ENCODE measurements at regions not wholly inside any gene's neighbourhood (a gene's known extent, or its start where the extent isn't known, plus 50 kb on each side); places are given as distances from the start of the nearest gene placed in this dataset.

DNA sequence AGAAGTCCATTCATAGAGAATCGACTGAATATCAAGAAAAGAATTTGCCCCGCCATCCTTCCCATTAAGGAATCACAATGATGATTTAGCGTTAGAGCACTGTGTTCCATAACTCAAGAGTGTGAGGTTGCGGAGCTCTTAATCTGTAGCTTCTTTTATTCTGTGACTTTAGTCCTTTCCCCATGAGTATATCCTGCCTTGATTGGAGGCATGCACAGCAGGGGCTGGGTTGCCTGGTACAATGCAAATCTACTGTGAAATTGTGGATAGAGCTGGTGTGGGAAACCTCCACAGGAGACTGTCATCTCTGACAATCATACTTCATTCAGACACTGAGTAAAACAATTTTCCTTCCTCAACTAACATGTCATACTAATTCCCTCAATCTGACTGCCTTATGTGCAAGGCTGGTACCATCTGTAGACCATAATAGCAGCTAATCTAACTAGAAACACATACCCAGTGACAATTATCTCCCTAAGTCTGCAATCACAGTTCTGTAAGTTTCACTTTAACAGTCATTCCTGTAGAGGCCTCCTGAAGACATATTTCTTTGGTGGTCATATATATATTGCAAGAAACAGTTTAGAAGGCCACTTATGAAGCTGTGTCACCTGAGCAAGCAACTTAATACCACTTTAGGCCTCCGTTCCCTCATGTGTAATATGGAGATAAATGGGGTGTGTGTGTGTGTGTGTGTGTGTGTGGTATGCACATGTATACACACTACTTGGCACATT lies 355.2 kb upstream of the FAM241A start:
- Histone ChIP-seq H3K27me3 (ENCODE audit: insufficient read depth, low read length, poor library complexity) (peaks cover 4% of the 10 kb centered on the region), H3K4me2 (ENCODE audit: insufficient read depth, low read length) (no peak overlapping the region), H3K9ac (ENCODE audit: low read depth, low read length) (no peak overlapping the region), H3K9me3 (ENCODE audit: insufficient read depth, low read length, severe bottlenecking) (no peaks in the 10 kb centered on the region), H3K36me3 (ENCODE audit: insufficient read depth, low read length) (no peaks in the 10 kb centered on the region), H3K79me2 (ENCODE audit: insufficient read depth, low read length) (no peaks in the 10 kb centered on the region), H4K20me1 (ENCODE audit: insufficient read depth, low read length) (no peaks in the 10 kb centered on the region), H3K27ac (ENCODE audit: low read length) (no peak overlapping the region), H3K4me3 (ENCODE audit: low read depth in 1 of 2, low read length in 2 of 2) (no peak overlapping the region), H3K4me1 (ENCODE audit: insufficient read depth, low read length) (no peaks in the 10 kb centered on the region), H2AFZ (ENCODE audit: low read depth, low read length) (no peak overlapping the region)
- no peak for TF ChIP-seq EZH2 (IDR thresholded peaks at IDR 0.05; ENCODE audit: borderline replicate concordance, low read depth, low read length, severe bottlenecking)
- TF ChIP-seq, protein P1, sequence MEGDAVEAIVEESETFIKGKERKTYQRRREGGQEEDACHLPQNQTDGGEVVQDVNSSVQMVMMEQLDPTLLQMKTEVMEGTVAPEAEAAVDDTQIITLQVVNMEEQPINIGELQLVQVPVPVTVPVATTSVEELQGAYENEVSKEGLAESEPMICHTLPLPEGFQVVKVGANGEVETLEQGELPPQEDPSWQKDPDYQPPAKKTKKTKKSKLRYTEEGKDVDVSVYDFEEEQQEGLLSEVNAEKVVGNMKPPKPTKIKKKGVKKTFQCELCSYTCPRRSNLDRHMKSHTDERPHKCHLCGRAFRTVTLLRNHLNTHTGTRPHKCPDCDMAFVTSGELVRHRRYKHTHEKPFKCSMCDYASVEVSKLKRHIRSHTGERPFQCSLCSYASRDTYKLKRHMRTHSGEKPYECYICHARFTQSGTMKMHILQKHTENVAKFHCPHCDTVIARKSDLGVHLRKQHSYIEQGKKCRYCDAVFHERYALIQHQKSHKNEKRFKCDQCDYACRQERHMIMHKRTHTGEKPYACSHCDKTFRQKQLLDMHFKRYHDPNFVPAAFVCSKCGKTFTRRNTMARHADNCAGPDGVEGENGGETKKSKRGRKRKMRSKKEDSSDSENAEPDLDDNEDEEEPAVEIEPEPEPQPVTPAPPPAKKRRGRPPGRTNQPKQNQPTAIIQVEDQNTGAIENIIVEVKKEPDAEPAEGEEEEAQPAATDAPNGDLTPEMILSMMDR (IDR thresholded peaks at IDR 0.05; ENCODE audit: borderline replicate concordance, extremely low read depth, low read length, poor library complexity, severe bottlenecking): no peak
- no peak for ATAC-seq (ENCODE audit: insufficient read depth, low read depth)
- DNase-seq: no peak

DNA sequence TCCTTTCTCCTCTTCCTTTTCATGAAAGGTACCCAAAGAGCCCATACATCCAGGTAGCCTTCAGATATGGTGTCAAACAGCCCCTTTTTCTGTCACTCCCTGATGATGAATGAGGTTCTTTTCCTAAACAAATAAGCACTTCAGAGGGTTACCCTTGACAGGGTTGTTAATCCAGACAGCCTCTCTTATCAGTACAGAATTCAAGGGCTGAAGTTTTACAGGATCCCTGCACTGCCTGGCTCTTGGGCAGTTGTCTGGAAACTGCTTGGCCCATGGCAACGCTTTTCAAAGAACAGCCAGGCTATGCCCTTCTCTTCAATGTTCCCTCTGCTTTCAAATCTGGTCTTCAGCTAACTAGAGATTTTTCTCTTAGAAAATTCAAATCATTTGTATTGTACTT lies 352.6 kb upstream of the FAM241A start:
- H3K4me3 ChIP-seq (ENCODE audit: low read depth in 1 of 2, low read length in 2 of 2): no peak overlapping the region
- no peak overlapping the region for H3K27ac ChIP-seq (ENCODE audit: low read length)
- no peak for DNase-seq
- TF ChIP-seq, protein P1 (IDR thresholded peaks at IDR 0.05; ENCODE audit: borderline replicate concordance, extremely low read depth, low read length, poor library complexity, severe bottlenecking): no peak
- no peak for TF ChIP-seq EZH2 (IDR thresholded peaks at IDR 0.05; ENCODE audit: borderline replicate concordance, low read depth, low read length, severe bottlenecking)
- H3K27me3 ChIP-seq (ENCODE audit: insufficient read depth, low read length, poor library complexity): peaks cover 4% of the 10 kb centered on the region
- ATAC-seq (ENCODE audit: insufficient read depth, low read depth): no peak
- no peaks in the 10 kb centered on the region for H3K9me3 ChIP-seq (ENCODE audit: insufficient read depth, low read length, severe bottlenecking)
- no peaks in the 10 kb centered on the region for H3K36me3 ChIP-seq (ENCODE audit: insufficient read depth, low read length)
- H3K79me2 ChIP-seq (ENCODE audit: insufficient read depth, low read length): no peaks in the 10 kb centered on the region
- H3K4me1 ChIP-seq (ENCODE audit: insufficient read depth, low read length): no peaks in the 10 kb centered on the region
- no peak overlapping the region for H2AFZ ChIP-seq (ENCODE audit: low read depth, low read length)
- no peaks in the 10 kb centered on the region for H4K20me1 ChIP-seq (ENCODE audit: insufficient read depth, low read length)
- no peak overlapping the region for H3K9ac ChIP-seq (ENCODE audit: low read depth, low read length)
- H3K4me2 ChIP-seq (ENCODE audit: insufficient read depth, low read length): no peak overlapping the region

DNA sequence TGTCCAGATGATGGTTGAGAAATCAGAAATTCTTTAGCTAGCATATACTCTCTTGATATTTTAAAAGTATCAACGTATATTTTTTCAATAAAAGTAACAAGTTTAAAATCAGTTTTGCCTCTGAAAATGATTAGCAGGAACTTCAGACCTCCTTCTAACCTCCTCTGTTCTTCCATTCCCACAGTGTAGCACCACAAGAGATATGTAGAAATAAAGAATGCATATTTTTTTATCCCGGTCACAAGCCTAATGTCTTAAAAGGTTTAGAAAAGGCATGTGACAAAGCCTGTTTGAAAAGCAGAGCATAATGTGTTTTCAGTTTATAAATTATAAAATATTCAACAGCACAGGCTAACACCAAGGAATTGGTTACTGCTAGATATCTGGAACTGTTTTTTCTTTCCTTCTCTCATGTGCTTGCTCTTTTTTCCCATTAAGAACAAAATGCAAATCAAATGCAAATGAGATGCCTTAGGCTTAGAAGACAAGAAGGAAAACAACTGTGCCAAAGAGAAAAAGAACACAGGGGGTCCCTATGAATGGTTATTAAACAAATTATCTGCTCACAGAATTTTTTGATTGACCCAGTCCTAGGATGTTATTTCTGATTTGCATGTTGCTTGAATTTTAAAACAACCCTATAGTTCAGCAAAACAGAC lies 351.7 kb upstream of the FAM241A start:
- TF ChIP-seq, protein P1 (IDR thresholded peaks at IDR 0.05; ENCODE audit: borderline replicate concordance, extremely low read depth, low read length, poor library complexity, severe bottlenecking): no peak
- TF ChIP-seq EZH2 (IDR thresholded peaks at IDR 0.05; ENCODE audit: borderline replicate concordance, low read depth, low read length, severe bottlenecking): no peak
- H3K4me2 ChIP-seq (ENCODE audit: insufficient read depth, low read length): no peak overlapping the region
- DNase-seq (no peak), ATAC-seq (ENCODE audit: insufficient read depth, low read depth) (no peak)
- H3K27me3 ChIP-seq (ENCODE audit: insufficient read depth, low read length, poor library complexity): peaks cover 4% of the 10 kb centered on the region
- H3K79me2 ChIP-seq (ENCODE audit: insufficient read depth, low read length): no peaks in the 10 kb centered on the region
- no peaks in the 10 kb centered on the region for H3K4me1 ChIP-seq (ENCODE audit: insufficient read depth, low read length)
- H3K36me3 ChIP-seq (ENCODE audit: insufficient read depth, low read length): no peaks in the 10 kb centered on the region
- no peak overlapping the region for H3K4me3 ChIP-seq (ENCODE audit: low read depth in 1 of 2, low read length in 2 of 2)
- H4K20me1 ChIP-seq (ENCODE audit: insufficient read depth, low read length): no peaks in the 10 kb centered on the region
- H3K9ac ChIP-seq (ENCODE audit: low read depth, low read length): no peak overlapping the region
- no peak overlapping the region for H2AFZ ChIP-seq (ENCODE audit: low read depth, low read length)
- no peaks in the 10 kb centered on the region for H3K9me3 ChIP-seq (ENCODE audit: insufficient read depth, low read length, severe bottlenecking)
- no peak overlapping the region for H3K27ac ChIP-seq (ENCODE audit: low read length)

Measured in DND-41 (cell line).